Astrocyte (in vitro differentiated cells and primary cell): ENCODE measurements at regions not wholly inside any gene's neighbourhood (a gene's known extent, or its start where the extent isn't known, plus 50 kb on each side); places are given as distances from the start of the nearest gene placed in this dataset.

Experiments used
- DNase-seq: peaks from one replicate; pipeline ENCODE4 v3.0.0-alpha.2; 2010; ENCODE audit warnings: low read depth
- FAIRE-seq: peaks from 2 replicates; lab custom pipeline; 2011; peaks lifted over from hg19 to GRCh38; lab: Jason Lieb, UNC
- H2AFZ ChIP-seq: 2 replicates; pipeline ENCODE4 v1.6.0; 2012; ENCODE audit warnings: low read depth, low read length, inconsistent platforms
- H3K27ac ChIP-seq: 2 replicates; pipeline ENCODE4 v1.5.1; 2011; ENCODE audit warnings: low read depth, low read length, inconsistent platforms
- H3K27me3 ChIP-seq: 2 replicates; pipeline ENCODE4 v1.6.0; 2011; ENCODE audit warnings: low read length, inconsistent platforms; ENCODE audit not compliant: insufficient read depth
- H3K36me3 ChIP-seq: 2 replicates; pipeline ENCODE4 v1.5.1; 2011; ENCODE audit warnings: low read length, inconsistent platforms; ENCODE audit not compliant: insufficient read depth
- H3K4me1 ChIP-seq: 2 replicates; pipeline ENCODE4 v1.5.1; 2011; ENCODE audit warnings: low read length, inconsistent platforms; ENCODE audit not compliant: insufficient read depth
- H3K4me2 ChIP-seq: 2 replicates; pipeline ENCODE4 v1.6.0; 2012; ENCODE audit warnings: low read length, inconsistent platforms
- H3K4me3 ChIP-seq: 2 replicates; pipeline ENCODE4 v1.5.1; 2011; ENCODE audit warnings: low read depth, mild to moderate bottlenecking, low read length, inconsistent platforms; ENCODE audit not compliant: insufficient read depth
- H3K79me2 ChIP-seq: 2 replicates; pipeline ENCODE4 v1.6.0; 2012; ENCODE audit warnings: mild to moderate bottlenecking, low read length, inconsistent platforms; ENCODE audit not compliant: insufficient read depth
- H3K9ac ChIP-seq: 2 replicates; pipeline ENCODE4 v1.6.0; 2012; ENCODE audit warnings: mild to moderate bottlenecking, low read length, inconsistent platforms
- H3K9me3 ChIP-seq: 2 replicates; pipeline ENCODE4 v1.5.1; 2012; ENCODE audit warnings: low read depth, mild to moderate bottlenecking, low read length, inconsistent platforms; ENCODE audit not compliant: insufficient read depth
- H4K20me1 ChIP-seq: 2 replicates; pipeline ENCODE4 v1.6.0; 2012; ENCODE audit warnings: low read length, inconsistent platforms; ENCODE audit not compliant: insufficient read depth
- H3K27ac Mint-ChIP-seq: one replicate; pipeline ENCODE4 v1.8.0; 2021; ENCODE audit warnings: mild to moderate bottlenecking, mixed read lengths; ENCODE audit not compliant: unreplicated experiment
- H3K27me3 Mint-ChIP-seq: one replicate; pipeline ENCODE4 v1.8.0; 2021; ENCODE audit warnings: low read depth, mixed read lengths; ENCODE audit not compliant: unreplicated experiment
- H3K36me3 Mint-ChIP-seq: one replicate; pipeline ENCODE4 v1.8.0; 2021; ENCODE audit warnings: low read depth, mixed read lengths; ENCODE audit not compliant: unreplicated experiment
- H3K4me1 Mint-ChIP-seq: one replicate; pipeline ENCODE4 v1.8.0; 2021; ENCODE audit warnings: low read depth, mixed read lengths; ENCODE audit not compliant: unreplicated experiment
- H3K4me3 Mint-ChIP-seq: one replicate; pipeline ENCODE4 v1.8.0; 2021; ENCODE audit warnings: mild to moderate bottlenecking, moderate library complexity, mixed read lengths; ENCODE audit not compliant: unreplicated experiment
- H3K9me3 Mint-ChIP-seq: one replicate; pipeline ENCODE4 v1.8.0; 2021; ENCODE audit warnings: mild to moderate bottlenecking, mixed read lengths; ENCODE audit not compliant: unreplicated experiment
- CTCF ChIP-seq: IDR thresholded peaks from 2 replicates; pipeline ENCODE4 v1.5.1; 2011; ENCODE audit warnings: low read depth, mild to moderate bottlenecking, inconsistent platforms, low read length, moderate library complexity; ENCODE audit not compliant: insufficient read depth
- EZH2 ChIP-seq: IDR thresholded peaks from 2 replicates; pipeline ENCODE4 v1.6.1; 2012; ENCODE audit warnings: mild to moderate bottlenecking, low read length, inconsistent platforms; ENCODE audit not compliant: insufficient read depth

GRCh38 chr6:72476646-72477045 is 145.2 kb upstream of the KCNQ5 start:
- Histone ChIP-seq H2AFZ (no peak overlapping the region), H3K27ac (no peak overlapping the region), H3K4me3 (no peak overlapping the region), H3K79me2 (no peaks in the 10 kb centered on the region), H4K20me1 (no peaks in the 10 kb centered on the region), H3K27me3 (no peaks in the 10 kb centered on the region), H3K9me3 (no peaks in the 10 kb centered on the region), H3K9ac (no peak overlapping the region), H3K4me1 (no peaks in the 10 kb centered on the region), H3K36me3 (no peaks in the 10 kb centered on the region), H3K4me2 (no peak overlapping the region)
- Mint-ChIP-seq H3K27ac (no peak overlapping the region), H3K4me1 (no peaks in the 10 kb centered on the region), H3K27me3 (no peaks in the 10 kb centered on the region), H3K36me3 (no peaks in the 10 kb centered on the region), H3K9me3 (no peaks in the 10 kb centered on the region), H3K4me3 (no peak overlapping the region)
- no peak for TF ChIP-seq EZH2
- no peak for TF ChIP-seq CTCF
- DNase-seq (no peak), FAIRE-seq (no peak)

GRCh38 chr6:72495441-72495840 is 126.4 kb upstream of the KCNQ5 start:
- H3K4me1 Mint-ChIP-seq, result no peaks in the 10 kb centered on the region
- Histone ChIP-seq H3K79me2 (no peaks in the 10 kb centered on the region), H3K4me2 (no peak overlapping the region), H3K36me3 (no peaks in the 10 kb centered on the region), H3K4me1 (no peaks in the 10 kb centered on the region), H3K9ac (no peak overlapping the region), H4K20me1 (no peaks in the 10 kb centered on the region), H3K4me3 (no peak overlapping the region), H3K27ac (no peak overlapping the region), H3K27me3 (no peaks in the 10 kb centered on the region), H2AFZ (no peak overlapping the region), H3K9me3 (no peaks in the 10 kb centered on the region)
- no peak for DNase-seq
- no peak for FAIRE-seq
- H3K27ac Mint-ChIP-seq, result no peak overlapping the region
- no peak overlapping the region for H3K4me3 Mint-ChIP-seq
- H3K36me3 Mint-ChIP-seq, result no peaks in the 10 kb centered on the region
- no peak for TF ChIP-seq CTCF
- TF ChIP-seq EZH2, result no peak
- peaks cover 2% of the 10 kb centered on the region for H3K27me3 Mint-ChIP-seq
- H3K9me3 Mint-ChIP-seq, result no peaks in the 10 kb centered on the region

- Histone ChIP-seq H3K9me3 (no peaks in the 10 kb centered on the region), H3K79me2 (no peaks in the 10 kb centered on the region), H4K20me1 (no peaks in the 10 kb centered on the region), H3K27ac (no peak overlapping the region), H2AFZ (no peak overlapping the region), H3K9ac (no peak overlapping the region), H3K36me3 (no peaks in the 10 kb centered on the region), H3K4me1 (no peaks in the 10 kb centered on the region), H3K4me3 (no peak overlapping the region), H3K4me2 (no peak overlapping the region), H3K27me3 (no peaks in the 10 kb centered on the region)
- DNase-seq, result no peak
- TF ChIP-seq EZH2 (no peak), CTCF (no peak)
- H3K27ac Mint-ChIP-seq, result no peak overlapping the region
- FAIRE-seq, result no peak
- peaks cover 2% of the 10 kb centered on the region for H3K27me3 Mint-ChIP-seq
- no peak overlapping the region for H3K4me3 Mint-ChIP-seq
- no peaks in the 10 kb centered on the region for H3K4me1 Mint-ChIP-seq
- no peaks in the 10 kb centered on the region for H3K9me3 Mint-ChIP-seq
- no peaks in the 10 kb centered on the region for H3K36me3 Mint-ChIP-seq
Observed at GRCh38 chr6:72497186-72497585, 124.7 kb upstream of the KCNQ5 start.
